ENCODE measurements at regions not wholly inside any gene's neighbourhood (a gene's known extent, or its start where the extent isn't known, plus 50 kb on each side); places are given as distances from the start of the nearest gene placed in this dataset.
A peak's percentile ranks its signal among the peaks of the same experiment; 100 is the strongest.

DNA sequence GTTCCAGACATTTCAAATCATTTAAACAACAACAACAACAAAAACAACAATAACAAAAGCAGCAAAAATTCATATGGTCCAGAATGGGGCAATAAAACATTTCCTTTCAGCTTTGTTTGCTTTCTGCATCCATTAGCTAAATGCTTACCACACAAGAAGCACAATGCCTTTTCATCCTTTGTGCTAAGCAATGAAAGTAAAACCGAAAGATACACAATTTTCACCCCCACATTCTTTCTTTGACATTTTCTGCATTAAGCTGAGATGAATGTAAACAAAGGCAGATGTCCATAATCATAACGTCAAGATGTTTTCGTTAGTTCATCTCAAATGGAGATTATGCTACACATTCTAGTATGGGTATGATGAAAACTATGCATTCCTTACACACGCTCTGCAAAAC, 568.5 kb downstream of the SLITRK6 start:
- H3K27ac ChIP-seq (ENCODE audit: insufficient read depth, low read length), result peak overlapping the region; percentile 41; the same call in 1 of the 2 replicates
- H3K36me3 ChIP-seq (ENCODE audit: control insufficient read depth, insufficient read depth, low read length), result no peaks in the 10 kb centered on the region
- DNase-seq (peak; percentile 72), ATAC-seq (ENCODE audit: low read depth) (peak; percentile 60)
- H3K79me1 ChIP-seq (ENCODE audit: low read depth in 1 of 2, low read length in 2 of 2), result no peaks in the 10 kb centered on the region
- H4K8ac ChIP-seq (ENCODE audit: low read depth in 2 of 2, low read length in 2 of 2), result peak overlapping the region in 1 of 2 experiments; percentile 1; a peak in 1 of 4 replicates
- H3K18ac ChIP-seq (ENCODE audit: low read depth, low read length), result peak overlapping the region; percentile 56; the same call in 1 of the 2 replicates
- intact Hi-C loops (cut with micrococcal nuclease) (no loop called here), dilution Hi-C loops (cut with HindIII; ENCODE audit: low sequenced_read_pairs, unreplicated experiment) (no loop called here), in situ Hi-C loops (cut with MboI; ENCODE audit: low sequenced_read_pairs) (no loop called here)
- H3K4ac ChIP-seq (ENCODE audit: low read depth, low read length), result no peak overlapping the region
- CTCF ChIA-PET, result no interaction called here
- no CpG with 5 or more reads among the region's 4 CpGs for WGBS, 2 experiments (ENCODE audit: extremely low coverage in 2 of 2, insufficient read length in 1 of 2)
- peak overlapping the region; percentile 58; the same call in 1 of the 2 replicates for H2BK120ac ChIP-seq (ENCODE audit: low read depth, low read length)
- H3K9me3 ChIP-seq (ENCODE audit: control insufficient read depth, insufficient read depth, low read length), result no peaks in the 10 kb centered on the region
- peak overlapping the region; percentile 79; the same call in 1 of the 2 replicates for H3K4me2 ChIP-seq (ENCODE audit: low read depth, low read length)
- no peaks in the 10 kb centered on the region for H3K27me3 ChIP-seq (ENCODE audit: control insufficient read depth, insufficient read depth, low read length)
- peak overlapping the region; percentile 3; the same call in 1 of the 2 replicates for H3K4me3 ChIP-seq (ENCODE audit: insufficient read depth, low read depth, low read length)
- POLR2A ChIA-PET (ENCODE audit: unreplicated experiment), result no interaction called here
- H3K14ac ChIP-seq (replicated peaks; ENCODE audit: low read depth, low read length), result peak overlapping the region; percentile 22; the same call in 1 of the 2 replicates
- H2BK20ac ChIP-seq (ENCODE audit: low read depth, low read length), result 0 out of 2 replicates have a peak overlapping the region, but pooled peaks have one; percentile 43
- H2AFZ ChIP-seq (replicated peaks; ENCODE audit: low read length, poor library complexity), result no peak overlapping the region
- TF ChIP-seq POLR2A (IDR thresholded peaks at IDR 0.05; ENCODE audit: low read depth, low read length) (no peak), BHLHE40 (IDR thresholded peaks at IDR 0.05; ENCODE audit: low read depth, low read length) (no peak), SMC3 (IDR thresholded peaks at IDR 0.05; ENCODE audit: low read depth, low read length) (no peak), FOS (IDR thresholded peaks at IDR 0.05; ENCODE audit: low read depth, low read length) (no peak), RFX5 (IDR thresholded peaks at IDR 0.05; ENCODE audit: low read depth, low read length) (no peak), RCOR1 (IDR thresholded peaks at IDR 0.05; ENCODE audit: insufficient replicate concordance, low read length) (no peak), CHD1 (IDR thresholded peaks at IDR 0.05; ENCODE audit: low read depth, low read length) (no peak), NFE2L2 (IDR thresholded peaks at IDR 0.05; ENCODE audit: low read depth, low read length) (no peak), MXI1 (IDR thresholded peaks at IDR 0.05; ENCODE audit: borderline replicate concordance, low read depth, low read length) (no peak), RAD21 (IDR thresholded peaks at IDR 0.05; ENCODE audit: low read length) (no peak), MAFK (IDR thresholded peaks at IDR 0.05; ENCODE audit: low read depth, low read length) (no peak), MAZ (IDR thresholded peaks at IDR 0.05; ENCODE audit: borderline replicate concordance, low read depth, low read length) (no peak)
- TF ChIP-seq, protein P1, sequence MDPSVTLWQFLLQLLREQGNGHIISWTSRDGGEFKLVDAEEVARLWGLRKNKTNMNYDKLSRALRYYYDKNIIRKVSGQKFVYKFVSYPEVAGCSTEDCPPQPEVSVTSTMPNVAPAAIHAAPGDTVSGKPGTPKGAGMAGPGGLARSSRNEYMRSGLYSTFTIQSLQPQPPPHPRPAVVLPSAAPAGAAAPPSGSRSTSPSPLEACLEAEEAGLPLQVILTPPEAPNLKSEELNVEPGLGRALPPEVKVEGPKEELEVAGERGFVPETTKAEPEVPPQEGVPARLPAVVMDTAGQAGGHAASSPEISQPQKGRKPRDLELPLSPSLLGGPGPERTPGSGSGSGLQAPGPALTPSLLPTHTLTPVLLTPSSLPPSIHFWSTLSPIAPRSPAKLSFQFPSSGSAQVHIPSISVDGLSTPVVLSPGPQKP (IDR thresholded peaks at IDR 0.05; ENCODE audit: borderline replicate concordance, low read depth, low read length), result no peak
- TF ChIP-seq, protein P2, sequence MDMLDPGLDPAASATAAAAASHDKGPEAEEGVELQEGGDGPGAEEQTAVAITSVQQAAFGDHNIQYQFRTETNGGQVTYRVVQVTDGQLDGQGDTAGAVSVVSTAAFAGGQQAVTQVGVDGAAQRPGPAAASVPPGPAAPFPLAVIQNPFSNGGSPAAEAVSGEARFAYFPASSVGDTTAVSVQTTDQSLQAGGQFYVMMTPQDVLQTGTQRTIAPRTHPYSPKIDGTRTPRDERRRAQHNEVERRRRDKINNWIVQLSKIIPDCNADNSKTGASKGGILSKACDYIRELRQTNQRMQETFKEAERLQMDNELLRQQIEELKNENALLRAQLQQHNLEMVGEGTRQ (IDR thresholded peaks at IDR 0.05; ENCODE audit: low read depth, low read length), result no peak
- TF ChIP-seq, protein P3, sequence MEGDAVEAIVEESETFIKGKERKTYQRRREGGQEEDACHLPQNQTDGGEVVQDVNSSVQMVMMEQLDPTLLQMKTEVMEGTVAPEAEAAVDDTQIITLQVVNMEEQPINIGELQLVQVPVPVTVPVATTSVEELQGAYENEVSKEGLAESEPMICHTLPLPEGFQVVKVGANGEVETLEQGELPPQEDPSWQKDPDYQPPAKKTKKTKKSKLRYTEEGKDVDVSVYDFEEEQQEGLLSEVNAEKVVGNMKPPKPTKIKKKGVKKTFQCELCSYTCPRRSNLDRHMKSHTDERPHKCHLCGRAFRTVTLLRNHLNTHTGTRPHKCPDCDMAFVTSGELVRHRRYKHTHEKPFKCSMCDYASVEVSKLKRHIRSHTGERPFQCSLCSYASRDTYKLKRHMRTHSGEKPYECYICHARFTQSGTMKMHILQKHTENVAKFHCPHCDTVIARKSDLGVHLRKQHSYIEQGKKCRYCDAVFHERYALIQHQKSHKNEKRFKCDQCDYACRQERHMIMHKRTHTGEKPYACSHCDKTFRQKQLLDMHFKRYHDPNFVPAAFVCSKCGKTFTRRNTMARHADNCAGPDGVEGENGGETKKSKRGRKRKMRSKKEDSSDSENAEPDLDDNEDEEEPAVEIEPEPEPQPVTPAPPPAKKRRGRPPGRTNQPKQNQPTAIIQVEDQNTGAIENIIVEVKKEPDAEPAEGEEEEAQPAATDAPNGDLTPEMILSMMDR (conservative IDR thresholded peaks at IDR 0.05; ENCODE audit: low read depth, low read length), result no peak
- H4K20me1 ChIP-seq (ENCODE audit: insufficient read depth, low read length), result no peaks in the 10 kb centered on the region
- no peak overlapping the region for H3K9ac ChIP-seq (ENCODE audit: low read depth, low read length)
- H2BK5ac ChIP-seq (ENCODE audit: low read depth, low read length, poor library complexity, severe bottlenecking), result peak overlapping the region; percentile 49
- H3K56ac ChIP-seq (ENCODE audit: extremely low read depth, insufficient read depth, low read length), result peak overlapping the region; percentile 0; the same call in 1 of the 2 replicates
- H2AK9ac ChIP-seq (replicated peaks; ENCODE audit: low read depth, low read length, poor library complexity), result no peak overlapping the region
- H3K4me1 ChIP-seq (ENCODE audit: control insufficient read depth, insufficient read depth, low read length), result no peaks in the 10 kb centered on the region; the same call in 1 of the 2 replicates
- H2BK15ac ChIP-seq (ENCODE audit: low read depth, low read length), result no peak overlapping the region
- BruUV-seq (replicated peaks), result no TSS peak
- H4K91ac ChIP-seq (ENCODE audit: insufficient read depth, low read depth, low read length), result no peak overlapping the region
- no peak overlapping the region for H3K23ac ChIP-seq (ENCODE audit: low read depth, low read length)
- H4K5ac ChIP-seq (ENCODE audit: low read depth, low read length), result no peak overlapping the region; the same call in 1 of the 2 replicates
- H2AK5ac ChIP-seq (ENCODE audit: low read depth, low read length), result no peak overlapping the region
- no peaks in the 10 kb centered on the region for H3K9me1 ChIP-seq (ENCODE audit: insufficient read depth, low read length)

Measured in IMR-90 (cell line).